Activated CD4-positive, alpha-beta memory T cell treated with anti-CD3 and anti-CD28 coated beads, Interleukin-2, amount 10 ng/mL, durations not matched to agents 7 days and 5 days (primary cell): ENCODE measurements at regions not wholly inside any gene's neighbourhood (a gene's known extent, or its start where the extent isn't known, plus 50 kb on each side); places are given as distances from the start of the nearest gene placed in this dataset.

Experiments
- CTCF ChIA-PET: fragments of 350-600 bp; sonication (Branson Sonifier 250); formaldehyde crosslinking; loops from one replicate; lab custom pipeline; 2021; ENCODE audit warnings: antibody characterized with exemption, inconsistent platforms; lab: Charles Lee
- POLR2A ChIA-PET: fragments of 350-600 bp; sonication (Branson Sonifier 250); formaldehyde crosslinking; loops from one replicate; lab custom pipeline; 2021; ENCODE audit warnings: antibody characterized with exemption; lab: Charles Lee
- DNase-seq: peaks from one replicate; pipeline ENCODE4 v3.0.0-alpha.2; 2020
- H3K27ac Mint-ChIP-seq: one replicate; pipeline ENCODE4 v1.8.0; 2021; ENCODE audit warnings: mild to moderate bottlenecking, mixed read lengths
- H3K27me3 Mint-ChIP-seq: one replicate; pipeline ENCODE4 v1.8.0; 2021; ENCODE audit warnings: mixed read lengths
- H3K36me3 Mint-ChIP-seq: one replicate; pipeline ENCODE4 v1.8.0; 2021; ENCODE audit warnings: low read depth, mixed read lengths
- H3K4me1 Mint-ChIP-seq: one replicate; pipeline ENCODE4 v1.8.0; 2021; ENCODE audit warnings: mixed read lengths
- H3K4me3 Mint-ChIP-seq: one replicate; pipeline ENCODE4 v1.8.0; 2021; ENCODE audit warnings: mild to moderate bottlenecking, mixed read lengths
- H3K9me3 Mint-ChIP-seq: one replicate; pipeline ENCODE4 v1.8.0; 2021; ENCODE audit warnings: mixed read lengths

DNA sequence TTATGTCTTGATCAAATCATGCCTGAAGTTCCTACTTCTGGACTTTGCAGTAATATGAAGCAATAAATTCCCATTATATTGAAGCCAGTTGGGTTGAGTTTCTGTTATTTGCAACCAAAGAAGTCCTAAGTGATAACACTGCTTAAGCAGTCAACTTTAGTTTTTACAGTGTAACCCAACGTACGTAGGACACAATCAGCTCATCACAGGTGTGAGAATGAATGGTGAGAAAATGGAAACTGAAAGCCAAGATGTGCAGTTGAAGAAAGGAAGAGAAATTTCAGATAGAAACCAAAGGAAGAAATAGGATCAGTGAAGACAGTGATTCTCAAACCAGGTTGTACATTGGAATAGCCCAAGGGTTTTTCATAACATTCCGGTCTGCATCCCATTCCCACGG, 211.4 kb upstream of the ZFP64 start:
- Mint-ChIP-seq H3K9me3 (peaks cover 5% of the 10 kb centered on the region), H3K36me3 (peaks cover 11% of the 10 kb centered on the region), H3K27ac (peak overlapping the region; percentile 11), H3K27me3 (no peaks in the 10 kb centered on the region), H3K4me3 (no peak overlapping the region), H3K4me1 (peaks cover 44% of the 10 kb centered on the region)
- CTCF ChIA-PET = interaction anchor here (1.1 to 1.2 kb wide), 2 partner anchors 23 to 90 kb away, joined by 3 to 4 read pairs; no protein-coding TSS in a partner anchor
- POLR2A ChIA-PET = no interaction called here
- no peak for DNase-seq

DNA sequence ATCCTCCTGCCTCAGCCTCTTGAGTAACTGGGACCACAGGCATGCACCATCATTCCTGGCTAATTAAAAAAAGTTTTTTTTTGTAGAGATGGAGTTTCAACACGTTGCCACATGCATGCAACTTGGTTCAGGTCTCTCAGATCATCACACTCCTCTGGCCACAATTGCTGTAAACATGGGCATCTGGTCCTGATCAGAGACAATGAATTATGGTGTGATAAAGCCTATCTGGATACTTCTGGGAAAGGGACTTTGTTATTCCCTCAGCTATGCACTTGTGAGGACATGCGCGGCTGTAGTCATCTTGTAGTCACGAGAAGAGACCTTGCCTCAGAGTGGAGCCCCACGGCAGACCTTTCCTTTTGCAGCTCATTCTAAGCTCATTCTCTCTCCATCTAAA, 210.9 kb upstream of the ZFP64 start:
- peaks cover 5% of the 10 kb centered on the region for H3K9me3 Mint-ChIP-seq
- POLR2A ChIA-PET = no interaction called here

DNA sequence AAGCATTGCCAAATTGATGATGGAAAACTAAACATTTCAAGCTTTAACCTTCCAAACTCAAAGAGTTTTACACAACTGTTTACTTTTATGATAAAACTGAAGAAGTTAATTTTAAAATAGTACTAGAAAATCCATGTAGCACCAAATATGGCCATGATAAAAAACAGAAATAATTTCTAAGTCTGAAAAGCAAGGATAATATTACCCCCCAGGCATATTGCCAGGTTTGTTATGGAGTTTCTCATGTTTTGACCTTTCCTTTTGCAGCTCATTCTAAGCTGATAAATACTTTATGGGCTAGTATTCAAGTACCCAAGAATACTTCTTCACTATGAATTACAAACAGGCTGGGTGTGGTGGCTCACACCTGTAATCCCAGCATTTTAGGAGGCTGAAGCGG, 209.9 kb upstream of the ZFP64 start:
- Mint-ChIP-seq H3K9me3 (peaks cover 2% of the 10 kb centered on the region), H3K27ac (no peak overlapping the region), H3K27me3 (no peaks in the 10 kb centered on the region), H3K4me1 (peaks cover 32% of the 10 kb centered on the region), H3K36me3 (peaks cover 8% of the 10 kb centered on the region), H3K4me3 (no peak overlapping the region)
- DNase-seq = no peak
- POLR2A ChIA-PET = no interaction called here
- CTCF ChIA-PET = interaction anchor here (1.5 kb wide), 1 partner anchor 9 kb away, joined by 4 read pairs; no protein-coding TSS in a partner anchor

More for the DNA sequence above, 210.9 kb upstream of the ZFP64 start:
- no peak for DNase-seq
- peaks cover 43% of the 10 kb centered on the region for H3K4me1 Mint-ChIP-seq
- H3K36me3 Mint-ChIP-seq = peaks cover 11% of the 10 kb centered on the region
- H3K27ac Mint-ChIP-seq = no peak overlapping the region
- CTCF ChIA-PET = interaction anchor here (1.1 to 1.2 kb wide), 2 partner anchors 22 to 90 kb away, joined by 3 to 4 read pairs; no protein-coding TSS in a partner anchor
- no peak overlapping the region for H3K4me3 Mint-ChIP-seq
- no peaks in the 10 kb centered on the region for H3K27me3 Mint-ChIP-seq

DNA sequence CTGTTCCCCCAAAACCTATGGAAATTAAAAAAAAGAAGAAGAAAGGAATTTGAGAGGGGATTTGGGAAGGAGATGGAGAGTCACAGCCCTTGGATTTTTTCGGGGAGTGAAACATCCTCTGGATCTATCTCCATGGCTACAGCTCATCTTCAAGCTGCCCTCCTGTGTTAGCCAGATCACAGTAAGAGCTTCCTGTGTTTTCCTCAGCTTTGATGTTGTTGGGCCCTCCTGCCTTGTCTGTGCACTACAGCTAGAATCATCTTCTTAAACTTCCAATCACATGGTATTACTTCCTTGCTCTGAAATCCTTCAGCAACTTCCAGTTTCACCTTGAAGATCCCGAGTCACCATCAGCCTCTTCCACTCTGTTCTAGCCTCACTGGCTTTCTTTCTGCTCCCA, 207.8 kb upstream of the ZFP64 start:
- H3K27me3 Mint-ChIP-seq = no peaks in the 10 kb centered on the region
- CTCF ChIA-PET = no interaction called here
- POLR2A ChIA-PET = no interaction called here
- H3K9me3 Mint-ChIP-seq = no peaks in the 10 kb centered on the region
- no peak for DNase-seq
- H3K27ac Mint-ChIP-seq = no peak overlapping the region
- peaks cover 11% of the 10 kb centered on the region for H3K4me1 Mint-ChIP-seq
- no peak overlapping the region for H3K4me3 Mint-ChIP-seq
- peaks cover 8% of the 10 kb centered on the region for H3K36me3 Mint-ChIP-seq

DNA sequence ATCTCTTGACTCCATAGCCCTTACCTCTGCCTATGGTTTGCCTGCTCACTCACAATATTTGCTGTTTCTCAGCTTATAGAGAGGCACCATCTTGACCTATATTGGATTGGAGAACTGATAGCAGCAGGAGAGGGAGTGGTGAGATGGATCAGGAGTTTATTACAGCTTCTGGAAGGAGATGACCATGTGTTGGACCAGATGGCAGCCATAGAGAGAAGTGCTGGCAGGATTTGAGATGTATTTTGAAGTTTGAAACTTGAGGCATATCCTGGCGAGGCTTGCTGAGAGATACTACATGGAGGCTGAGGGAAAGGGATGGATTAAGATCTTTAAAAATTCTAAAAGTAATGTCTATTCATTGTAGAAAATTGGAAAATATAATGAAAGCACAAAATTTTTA, 198.0 kb upstream of the ZFP64 start:
- no peak overlapping the region for H3K27ac Mint-ChIP-seq
- POLR2A ChIA-PET = no interaction called here
- H3K9me3 Mint-ChIP-seq = peaks cover 3% of the 10 kb centered on the region
- H3K4me1 Mint-ChIP-seq = no peaks in the 10 kb centered on the region
- CTCF ChIA-PET = no interaction called here
- no peak overlapping the region for H3K4me3 Mint-ChIP-seq
- no peaks in the 10 kb centered on the region for H3K27me3 Mint-ChIP-seq
- no peaks in the 10 kb centered on the region for H3K36me3 Mint-ChIP-seq
- no peak for DNase-seq

DNA sequence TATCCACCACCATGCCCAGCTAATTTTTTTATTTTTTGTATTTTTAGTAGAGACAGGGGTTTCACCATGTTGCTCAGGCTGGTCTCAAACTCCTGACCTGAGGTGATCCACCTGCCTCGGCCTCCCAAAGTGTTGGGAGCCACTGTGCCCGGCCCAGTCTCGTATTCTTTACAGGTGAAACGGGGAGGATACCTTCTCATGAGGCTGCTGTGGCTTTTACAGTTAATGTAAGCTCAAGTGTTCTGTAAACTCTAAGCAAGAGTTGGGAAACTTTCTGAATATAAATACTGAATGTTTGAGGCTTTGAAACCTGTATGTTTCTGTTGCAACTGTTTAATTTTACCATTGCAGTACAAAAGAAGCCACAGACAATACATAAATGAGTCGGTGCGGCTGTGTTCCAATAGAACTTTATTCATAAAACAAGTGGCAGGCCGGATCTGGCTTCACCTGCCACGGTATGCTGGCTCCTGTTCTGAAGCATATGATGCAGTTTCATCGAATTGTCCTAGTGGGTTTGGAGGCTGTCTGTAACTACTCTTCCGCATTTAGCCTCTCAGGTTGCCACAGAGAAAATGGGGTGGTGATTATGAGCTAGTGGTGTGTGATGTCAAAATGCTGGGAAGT, 192.5 kb upstream of the ZFP64 start:
- H3K27ac Mint-ChIP-seq = no peak overlapping the region
- POLR2A ChIA-PET = interaction anchor here (0.6 kb wide), 1 partner anchor 1565 kb away, joined by 3 read pairs; no protein-coding TSS in a partner anchor
- CTCF ChIA-PET = interaction anchor here (1.5 to 1.8 kb wide), 2 partner anchors 8 to 72 kb away, joined by 5 to 6 read pairs; no protein-coding TSS in a partner anchor

DNA sequence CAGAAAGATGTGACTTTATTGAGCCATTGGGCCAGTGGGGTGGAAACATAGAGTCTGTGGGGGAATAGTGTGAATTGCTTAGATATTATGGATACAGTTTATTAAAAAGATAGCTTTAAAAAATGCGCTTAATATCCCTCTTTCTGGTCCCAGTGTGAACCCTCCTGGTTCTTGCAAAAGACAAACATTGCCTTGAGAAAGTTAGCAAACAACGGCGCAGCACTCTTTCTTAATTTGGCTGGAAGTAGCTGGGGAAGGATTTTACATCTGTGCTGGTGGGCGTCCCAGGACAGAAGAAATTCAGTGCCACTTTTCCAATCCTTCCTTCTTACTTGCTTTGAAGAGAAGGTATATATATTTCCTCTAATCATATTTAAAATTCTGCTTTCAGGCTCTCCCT, 191.4 kb upstream of the ZFP64 start:
- no peak overlapping the region for H3K27ac Mint-ChIP-seq
- no peak for DNase-seq
- H3K9me3 Mint-ChIP-seq = no peaks in the 10 kb centered on the region
- H3K4me1 Mint-ChIP-seq = no peaks in the 10 kb centered on the region
- ChIA-PET CTCF (interaction anchor here (1.5 to 1.8 kb wide), 3 partner anchors 9 to 71 kb away, joined by 5 to 6 read pairs (median 5); no protein-coding TSS in a partner anchor), POLR2A (no interaction called here)
- no peaks in the 10 kb centered on the region for H3K36me3 Mint-ChIP-seq
- H3K4me3 Mint-ChIP-seq = no peak overlapping the region
- no peaks in the 10 kb centered on the region for H3K27me3 Mint-ChIP-seq

More for the DNA sequence above, 192.5 kb upstream of the ZFP64 start:
- no peaks in the 10 kb centered on the region for H3K36me3 Mint-ChIP-seq
- H3K4me3 Mint-ChIP-seq = no peak overlapping the region
- H3K27me3 Mint-ChIP-seq = no peaks in the 10 kb centered on the region
- DNase-seq = no peak
- H3K4me1 Mint-ChIP-seq = no peaks in the 10 kb centered on the region
- no peaks in the 10 kb centered on the region for H3K9me3 Mint-ChIP-seq

DNA sequence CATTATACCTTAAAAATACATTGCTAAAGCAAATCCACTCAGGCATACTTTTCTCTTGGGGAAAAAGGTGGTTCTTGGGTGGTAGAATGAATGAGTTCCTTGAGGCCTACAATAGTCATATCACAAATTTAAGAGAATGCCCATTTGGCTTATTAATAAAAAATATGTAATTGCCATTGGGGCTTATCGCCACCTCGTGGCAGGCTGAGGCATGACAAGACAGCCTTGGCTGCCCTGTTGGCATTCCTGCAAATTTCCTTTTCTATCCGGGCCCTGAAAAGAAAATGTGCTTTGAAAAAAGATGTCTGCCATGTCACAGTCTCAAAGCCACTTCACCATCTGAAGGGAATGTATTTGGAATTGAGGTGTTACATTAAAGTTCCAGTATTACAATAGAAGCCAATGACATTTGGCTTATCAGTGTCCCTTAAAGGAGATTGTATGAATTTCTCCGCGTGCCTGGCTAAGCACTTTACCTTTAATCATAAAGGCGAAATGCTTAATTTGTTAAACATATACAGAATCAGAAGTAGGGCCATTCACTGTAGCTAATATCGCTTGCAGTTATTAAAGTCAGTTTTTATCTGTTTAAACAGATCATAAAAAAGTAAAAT, 188.3 kb upstream of the ZFP64 start:
- H3K36me3 Mint-ChIP-seq = no peaks in the 10 kb centered on the region
- POLR2A ChIA-PET = no interaction called here
- no peaks in the 10 kb centered on the region for H3K4me1 Mint-ChIP-seq
- H3K27me3 Mint-ChIP-seq = no peaks in the 10 kb centered on the region
- DNase-seq = peak; percentile 35
- CTCF ChIA-PET = interaction anchor here (0.9 to 1.7 kb wide), 7 partner anchors 11 to 251 kb away, joined by 3 to 6 read pairs (median 4); no protein-coding TSS in a partner anchor
- no peak overlapping the region for H3K4me3 Mint-ChIP-seq
- H3K27ac Mint-ChIP-seq = no peak overlapping the region
- peaks cover 3% of the 10 kb centered on the region for H3K9me3 Mint-ChIP-seq

DNA sequence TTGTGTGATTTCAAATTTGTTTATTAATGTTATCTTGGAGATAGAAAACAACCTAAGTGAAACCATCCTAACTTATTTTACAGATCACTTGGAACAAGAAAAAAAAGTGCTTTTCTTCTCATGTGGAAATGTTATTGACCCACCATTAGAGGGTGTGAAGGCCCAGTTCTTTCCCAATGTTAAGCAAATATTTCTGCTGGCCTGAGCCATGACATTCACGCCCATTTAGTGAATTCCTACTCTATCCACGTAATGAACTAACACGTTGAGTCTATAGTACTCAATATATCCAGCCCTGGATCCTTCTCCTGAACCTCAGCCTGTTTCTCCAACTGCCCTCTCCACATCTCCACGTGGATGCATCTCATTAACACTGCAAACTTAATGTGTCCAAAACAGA, 180.6 kb upstream of the ZFP64 start:
- Mint-ChIP-seq H3K9me3 (peaks cover 3% of the 10 kb centered on the region), H3K27me3 (no peaks in the 10 kb centered on the region), H3K4me3 (no peak overlapping the region), H3K36me3 (no peaks in the 10 kb centered on the region), H3K27ac (no peak overlapping the region), H3K4me1 (no peaks in the 10 kb centered on the region)
- no peak for DNase-seq
- CTCF ChIA-PET = no interaction called here
- POLR2A ChIA-PET = no interaction called here

DNA sequence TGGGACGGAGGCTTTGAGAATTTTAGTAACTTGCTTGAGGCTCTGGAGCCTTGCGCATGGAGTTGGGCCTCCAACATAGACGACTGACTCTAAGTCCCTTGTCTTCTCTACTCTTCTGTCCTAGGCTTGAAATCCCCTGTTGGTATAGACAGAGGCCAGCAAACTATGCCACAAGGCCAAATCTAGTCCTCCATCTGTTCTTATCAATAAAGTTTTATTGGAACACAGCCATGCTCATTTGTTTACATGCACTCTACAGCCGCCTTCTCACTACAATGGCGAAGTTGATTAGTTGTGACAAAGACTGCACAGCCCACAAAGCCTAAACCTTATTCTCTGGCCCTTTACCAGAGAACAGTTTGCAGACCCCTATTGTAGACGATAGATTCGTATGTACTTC, 174.1 kb upstream of the ZFP64 start:
- Mint-ChIP-seq H3K4me3 (no peak overlapping the region), H3K27ac (no peak overlapping the region), H3K9me3 (no peaks in the 10 kb centered on the region), H3K27me3 (no peaks in the 10 kb centered on the region), H3K4me1 (no peaks in the 10 kb centered on the region), H3K36me3 (no peaks in the 10 kb centered on the region)
- DNase-seq = no peak
- ChIA-PET POLR2A (no interaction called here), CTCF (no interaction called here)

DNA sequence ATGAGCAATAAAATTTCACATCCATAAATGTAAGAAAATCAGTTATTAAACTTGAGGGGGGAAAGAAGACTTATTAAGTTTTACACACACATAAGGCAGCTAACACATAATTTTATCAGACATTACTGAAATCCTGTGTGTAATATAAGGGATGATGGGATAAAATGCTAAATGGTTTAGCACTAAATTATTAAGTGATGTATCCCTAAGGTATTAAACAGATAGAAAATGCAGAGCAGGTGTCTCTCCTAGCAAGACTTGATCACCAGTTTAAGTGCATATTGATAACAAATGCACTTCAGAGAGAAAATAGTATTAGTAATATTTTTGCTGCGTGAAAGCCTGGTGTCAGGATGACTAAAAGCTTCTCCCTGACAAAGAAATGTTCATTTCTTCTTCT, 172.8 kb upstream of the ZFP64 start:
- H3K9me3 Mint-ChIP-seq = no peaks in the 10 kb centered on the region
- ChIA-PET POLR2A (no interaction called here), CTCF (interaction anchor here (0.6 kb wide), 1 partner anchor 1419 kb away, joined by 3 read pairs; no protein-coding TSS in a partner anchor)
- no peak overlapping the region for H3K4me3 Mint-ChIP-seq
- DNase-seq = no peak
- H3K36me3 Mint-ChIP-seq = no peaks in the 10 kb centered on the region
- no peaks in the 10 kb centered on the region for H3K4me1 Mint-ChIP-seq
- no peak overlapping the region for H3K27ac Mint-ChIP-seq
- no peaks in the 10 kb centered on the region for H3K27me3 Mint-ChIP-seq

DNA sequence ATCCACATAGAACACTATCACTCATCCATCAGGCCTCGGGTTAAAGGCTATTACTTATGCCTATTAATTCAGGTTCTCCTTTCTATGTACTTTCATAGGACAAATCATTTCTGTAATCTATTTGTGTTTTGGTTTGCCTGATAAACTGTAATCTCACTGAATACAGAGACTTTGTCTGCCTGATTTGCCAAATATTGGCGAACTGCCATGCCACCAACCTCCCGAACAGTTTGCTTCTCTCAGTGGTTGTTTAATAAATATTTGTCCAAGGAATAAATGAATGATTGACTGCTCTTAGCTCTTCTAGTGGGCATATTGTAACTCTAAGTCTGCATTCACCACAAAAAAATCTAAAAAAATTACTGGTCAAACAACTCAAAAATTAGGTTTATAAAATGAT, 170.1 kb upstream of the ZFP64 start:
- H3K27me3 Mint-ChIP-seq = no peaks in the 10 kb centered on the region
- POLR2A ChIA-PET = no interaction called here
- CTCF ChIA-PET = no interaction called here
- DNase-seq = no peak
- H3K4me3 Mint-ChIP-seq = no peak overlapping the region
- H3K4me1 Mint-ChIP-seq = no peaks in the 10 kb centered on the region
- H3K9me3 Mint-ChIP-seq = no peaks in the 10 kb centered on the region
- no peaks in the 10 kb centered on the region for H3K36me3 Mint-ChIP-seq
- H3K27ac Mint-ChIP-seq = no peak overlapping the region

DNA sequence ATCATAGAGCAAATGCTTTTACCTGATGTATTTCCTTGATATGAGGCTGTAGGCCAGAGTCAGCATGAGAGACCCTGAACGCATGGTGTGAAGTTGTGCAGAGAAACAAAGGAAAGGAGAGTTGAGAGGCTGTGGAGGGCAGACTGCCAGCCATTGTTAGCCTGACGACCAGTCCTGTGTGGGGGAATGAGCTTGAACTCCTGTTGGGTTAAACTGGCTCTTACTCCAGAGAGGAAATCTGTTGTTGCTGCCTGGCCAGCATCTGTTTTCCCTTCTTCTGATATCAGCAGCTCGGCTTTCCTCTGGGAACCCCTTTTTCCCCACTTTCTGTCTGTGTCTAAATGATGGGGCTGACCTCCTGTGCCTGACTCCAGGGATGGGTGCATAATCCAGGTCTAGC, 158.2 kb upstream of the ZFP64 start:
- no peak overlapping the region for H3K4me3 Mint-ChIP-seq
- no peaks in the 10 kb centered on the region for H3K9me3 Mint-ChIP-seq
- no peaks in the 10 kb centered on the region for H3K4me1 Mint-ChIP-seq
- CTCF ChIA-PET = no interaction called here
- H3K36me3 Mint-ChIP-seq = no peaks in the 10 kb centered on the region
- DNase-seq = no peak
- H3K27ac Mint-ChIP-seq = no peak overlapping the region
- H3K27me3 Mint-ChIP-seq = no peaks in the 10 kb centered on the region
- POLR2A ChIA-PET = no interaction called here
